Caco-2 (cell line): ENCODE measurements at regions not wholly inside any gene's neighbourhood (a gene's known extent, or its start where the extent isn't known, plus 50 kb on each side); places are given as distances from the start of the nearest gene placed in this dataset.

ENCODE experiments used
- BruUV-seq: library from RNA; stranded (reverse); fragments of 400-500 nt; replicated peaks from 2 replicates; lab custom pipeline; 2021; lab: Mats Ljungman, UMichigan
- CTCF ChIA-PET: fragments of 300-600 bp; sonication (Branson Sonifier 250); formaldehyde crosslinking; loops from one replicate; lab custom pipeline; 2022; ENCODE audit warnings: antibody characterized with exemption; lab: Charles Lee
- POLR2A ChIA-PET: fragments of 300-600 bp; sonication (Branson Sonifier 250); formaldehyde crosslinking; loops from one replicate; lab custom pipeline; 2022; ENCODE audit warnings: antibody characterized with exemption; lab: Charles Lee
- DNase-seq, 2 experiments: peaks; one replicate each; pipeline versions ENCODE4 v3.0.0 to v3.0.0-alpha.2; 2020 to 2022
- H3K27me3 ChIP-seq: replicated peaks from 2 replicates; pipeline ENCODE4 v1.6.0; 2011; ENCODE audit warnings: low read length; ENCODE audit not compliant: control insufficient read depth, insufficient read depth
- H3K36me3 ChIP-seq: 2 replicates; pipeline ENCODE4 v1.5.1; 2011; ENCODE audit warnings: low read length; ENCODE audit not compliant: control insufficient read depth, insufficient read depth
- H3K4me1 ChIP-seq: fragments of 250-450 bp; sonication (Bioruptor Pico); 2 replicates; pipeline ENCODE4 v1.5.1; 2020; ENCODE audit warnings: mild to moderate bottlenecking
- H3K4me3 ChIP-seq: 2 replicates; pipeline ENCODE4 v1.5.1; 2011; ENCODE audit warnings: low read depth, mild to moderate bottlenecking, control low read depth, low read length
- H3K9me3 ChIP-seq: fragments of 250-450 bp; sonication (Bioruptor Pico); 2 replicates; pipeline ENCODE4 v1.5.1; 2020; ENCODE audit warnings: mild to moderate bottlenecking, moderate library complexity
- H3K27ac Mint-ChIP-seq: one replicate; pipeline ENCODE4 v1.8.0; 2022; ENCODE audit warnings: mixed read lengths; ENCODE audit not compliant: unreplicated experiment
- H3K27me3 Mint-ChIP-seq: one replicate; pipeline ENCODE4 v1.8.0; 2022; ENCODE audit warnings: mixed read lengths; ENCODE audit not compliant: insufficient read depth, unreplicated experiment
- H3K36me3 Mint-ChIP-seq: one replicate; pipeline ENCODE4 v1.8.0; 2022; ENCODE audit warnings: mild to moderate bottlenecking, mixed read lengths; ENCODE audit not compliant: insufficient read depth, unreplicated experiment
- H3K4me1 Mint-ChIP-seq: one replicate; pipeline ENCODE4 v1.8.0; 2022; ENCODE audit warnings: low read depth, mixed read lengths; ENCODE audit not compliant: unreplicated experiment
- H3K4me3 Mint-ChIP-seq: one replicate; pipeline ENCODE4 v1.8.0; 2022; ENCODE audit warnings: mild to moderate bottlenecking, moderate library complexity, mixed read lengths; ENCODE audit not compliant: unreplicated experiment
- H3K9me3 Mint-ChIP-seq: one replicate; pipeline ENCODE4 v1.8.0; 2022; ENCODE audit warnings: mixed read lengths; ENCODE audit not compliant: unreplicated experiment
- CTCF ChIP-seq, 2 experiments: fragments of 200-600 bp in 1 of 2; IDR thresholded peaks; 1 replicate in 1 of 2; 2 replicates in 1 of 2; pipeline versions ENCODE4 v1.5.1 to v1.8.0; 2011 to 2022; ENCODE audit warnings: antibody characterized with exemption in 1 of 2, control low read depth in 1 of 2, inconsistent platforms in 1 of 2, low read depth in 1 of 2, low read length in 1 of 2, mild to moderate bottlenecking in 1 of 2, moderate library complexity in 1 of 2; ENCODE audit not compliant: insufficient read depth in 1 of 2, severe bottlenecking in 1 of 2, unreplicated experiment in 1 of 2
- intact Hi-C: fragments of 100-400 bp; cut with micrococcal nuclease; formaldehyde crosslinking; loops from one replicate; pipeline ENCODE4 v1.10.0; 2022; ENCODE audit not compliant: unreplicated experiment

GRCh38 chr12:60165781-60166180, 570.0 kb downstream of the SLC16A7 start:
- no peaks in the 10 kb centered on the region for H3K4me1 Mint-ChIP-seq
- BruUV-seq: no TSS peak
- no peak for DNase-seq
- H3K36me3 Mint-ChIP-seq: no peaks in the 10 kb centered on the region
- POLR2A ChIA-PET: no interaction called here
- Histone ChIP-seq H3K4me1 (peaks cover 11% of the 10 kb centered on the region), H3K27me3 (no peaks in the 10 kb centered on the region), H3K4me3 (no peak overlapping the region), H3K36me3 (no peaks in the 10 kb centered on the region), H3K9me3 (no peaks in the 10 kb centered on the region)
- no peaks in the 10 kb centered on the region for H3K9me3 Mint-ChIP-seq
- H3K4me3 Mint-ChIP-seq: no peak overlapping the region
- CTCF ChIA-PET: no interaction called here
- no peak for TF ChIP-seq CTCF (IDR thresholded peaks at IDR 0.05; ENCODE audit: insufficient read depth in 1 of 2, low read depth in 1 of 2, low read length in 1 of 2, severe bottlenecking in 1 of 2, unreplicated experiment in 1 of 2)
- H3K27ac Mint-ChIP-seq: no peak overlapping the region
- intact Hi-C loops: no loop called here
- H3K27me3 Mint-ChIP-seq: no peaks in the 10 kb centered on the region

- intact Hi-C loops: no loop called here
- no peaks in the 10 kb centered on the region for H3K27me3 ChIP-seq
- H3K36me3 Mint-ChIP-seq: no peaks in the 10 kb centered on the region
- peak in 1 of 2 experiments; percentile 14 for DNase-seq
- no peaks in the 10 kb centered on the region for H3K9me3 ChIP-seq
- POLR2A ChIA-PET: no interaction called here
- no TSS peak for BruUV-seq
- peaks cover 11% of the 10 kb centered on the region for H3K4me1 ChIP-seq
- H3K27ac Mint-ChIP-seq: no peak overlapping the region
- H3K36me3 ChIP-seq: no peaks in the 10 kb centered on the region
- H3K27me3 Mint-ChIP-seq: no peaks in the 10 kb centered on the region
- CTCF ChIA-PET: no interaction called here
- no peak overlapping the region for H3K4me3 Mint-ChIP-seq
- H3K4me1 Mint-ChIP-seq: no peaks in the 10 kb centered on the region
- H3K9me3 Mint-ChIP-seq: no peaks in the 10 kb centered on the region
- no peak overlapping the region for H3K4me3 ChIP-seq
- no peak for TF ChIP-seq CTCF (IDR thresholded peaks at IDR 0.05; ENCODE audit: insufficient read depth in 1 of 2, low read depth in 1 of 2, low read length in 1 of 2, severe bottlenecking in 1 of 2, unreplicated experiment in 1 of 2)
Measured at GRCh38 chr12:60168441-60168840, 572.6 kb downstream of the SLC16A7 start.

GRCh38 chr12:60169904-60170303, 574.1 kb downstream of the SLC16A7 start:
- Mint-ChIP-seq H3K9me3 (no peaks in the 10 kb centered on the region), H3K36me3 (no peaks in the 10 kb centered on the region), H3K4me3 (no peak overlapping the region), H3K27ac (no peak overlapping the region), H3K4me1 (no peaks in the 10 kb centered on the region), H3K27me3 (no peaks in the 10 kb centered on the region)
- CTCF ChIA-PET: no interaction called here
- intact Hi-C loops: no loop called here
- Histone ChIP-seq H3K27me3 (no peaks in the 10 kb centered on the region), H3K4me1 (peaks cover 11% of the 10 kb centered on the region), H3K9me3 (no peaks in the 10 kb centered on the region), H3K4me3 (no peak overlapping the region), H3K36me3 (no peaks in the 10 kb centered on the region)
- DNase-seq: no peak
- POLR2A ChIA-PET: no interaction called here
- no TSS peak for BruUV-seq
- TF ChIP-seq CTCF (IDR thresholded peaks at IDR 0.05; ENCODE audit: insufficient read depth in 1 of 2, low read depth in 1 of 2, low read length in 1 of 2, severe bottlenecking in 1 of 2, unreplicated experiment in 1 of 2): no peak
